ENCODE measurements at regions not wholly inside any gene's neighbourhood (a gene's known extent, or its start where the extent isn't known, plus 50 kb on each side); places are given as distances from the start of the nearest gene placed in this dataset.

DNA sequence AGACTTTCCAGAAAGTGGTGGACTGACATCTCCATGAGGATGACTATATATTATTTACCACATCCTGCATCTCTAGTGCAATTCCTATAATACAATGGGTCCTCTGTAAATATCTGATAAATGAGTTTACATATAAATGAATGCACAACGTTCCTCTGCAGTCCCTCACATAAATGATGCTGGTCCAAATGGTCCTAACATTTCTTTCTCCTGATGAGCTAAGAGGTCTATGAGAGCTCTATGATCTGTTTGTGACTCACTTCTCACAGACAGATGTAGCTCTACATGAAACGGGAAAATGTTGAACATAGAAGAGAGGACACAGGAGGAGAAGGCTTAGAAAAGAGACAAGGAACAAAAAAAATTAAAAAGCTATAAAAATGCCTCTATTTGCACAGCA is 201.2 kb upstream of the PIK3C3 start:
- H3K4me1 ChIP-seq (ENCODE audit: control insufficient read depth in 2 of 3, insufficient read depth in 2 of 3, low read depth in 1 of 3, low read length in 3 of 3) = no peaks in the 10 kb centered on the region
- H3K4me3 ChIP-seq (ENCODE audit: low read length in 3 of 3) = no peak overlapping the region
- no peak overlapping the region for H3K9ac ChIP-seq (ENCODE audit: low read length in 3 of 3)
- no peak for FAIRE-seq
- intact Hi-C loops (cut with DNase I) = no loop called here
- TF ChIP-seq, protein P1, sequence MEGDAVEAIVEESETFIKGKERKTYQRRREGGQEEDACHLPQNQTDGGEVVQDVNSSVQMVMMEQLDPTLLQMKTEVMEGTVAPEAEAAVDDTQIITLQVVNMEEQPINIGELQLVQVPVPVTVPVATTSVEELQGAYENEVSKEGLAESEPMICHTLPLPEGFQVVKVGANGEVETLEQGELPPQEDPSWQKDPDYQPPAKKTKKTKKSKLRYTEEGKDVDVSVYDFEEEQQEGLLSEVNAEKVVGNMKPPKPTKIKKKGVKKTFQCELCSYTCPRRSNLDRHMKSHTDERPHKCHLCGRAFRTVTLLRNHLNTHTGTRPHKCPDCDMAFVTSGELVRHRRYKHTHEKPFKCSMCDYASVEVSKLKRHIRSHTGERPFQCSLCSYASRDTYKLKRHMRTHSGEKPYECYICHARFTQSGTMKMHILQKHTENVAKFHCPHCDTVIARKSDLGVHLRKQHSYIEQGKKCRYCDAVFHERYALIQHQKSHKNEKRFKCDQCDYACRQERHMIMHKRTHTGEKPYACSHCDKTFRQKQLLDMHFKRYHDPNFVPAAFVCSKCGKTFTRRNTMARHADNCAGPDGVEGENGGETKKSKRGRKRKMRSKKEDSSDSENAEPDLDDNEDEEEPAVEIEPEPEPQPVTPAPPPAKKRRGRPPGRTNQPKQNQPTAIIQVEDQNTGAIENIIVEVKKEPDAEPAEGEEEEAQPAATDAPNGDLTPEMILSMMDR (IDR thresholded peaks at IDR 0.05; ENCODE audit: borderline replicate concordance, extremely low read depth, insufficient read depth) = no peak
- H3K27me3 ChIP-seq (ENCODE audit: control insufficient read depth, insufficient read depth, low read length) = no peaks in the 10 kb centered on the region
- H3K27ac ChIP-seq (ENCODE audit: low read depth in 2 of 2, low read length in 2 of 2) = no peak overlapping the region
- DNase-seq = no peak
- no peaks in the 10 kb centered on the region for H3K9me3 ChIP-seq (ENCODE audit: control insufficient read depth in 2 of 3, insufficient read depth in 1 of 3, low read length in 3 of 3)
- no peaks in the 10 kb centered on the region for H3K36me3 ChIP-seq (ENCODE audit: control insufficient read depth in 2 of 3, insufficient read depth in 3 of 3, low read length in 3 of 3)

DNA sequence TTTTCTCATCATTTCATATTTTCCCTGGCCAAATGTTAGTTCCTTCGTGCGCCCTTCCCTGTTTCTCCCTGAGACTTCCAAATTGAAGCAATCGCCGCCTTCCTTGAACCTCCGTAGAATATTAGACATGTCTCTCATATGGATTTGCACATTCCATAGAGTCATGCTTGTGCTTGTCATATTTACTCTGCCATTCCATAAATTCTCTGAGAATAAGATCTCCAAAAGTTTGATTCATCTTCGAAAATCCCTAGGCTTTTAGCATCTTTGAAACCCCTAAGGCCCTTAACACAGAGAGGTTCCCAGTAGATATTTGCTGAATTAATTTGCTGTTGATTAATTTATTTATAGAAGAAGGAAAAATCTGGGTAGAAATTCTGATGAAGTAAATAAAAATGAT is 202.2 kb upstream of the PIK3C3 start:
- no peaks in the 10 kb centered on the region for H3K9me3 ChIP-seq (ENCODE audit: control insufficient read depth in 2 of 3, insufficient read depth in 1 of 3, low read length in 3 of 3)
- intact Hi-C loops (cut with DNase I) = no loop called here

DNA sequence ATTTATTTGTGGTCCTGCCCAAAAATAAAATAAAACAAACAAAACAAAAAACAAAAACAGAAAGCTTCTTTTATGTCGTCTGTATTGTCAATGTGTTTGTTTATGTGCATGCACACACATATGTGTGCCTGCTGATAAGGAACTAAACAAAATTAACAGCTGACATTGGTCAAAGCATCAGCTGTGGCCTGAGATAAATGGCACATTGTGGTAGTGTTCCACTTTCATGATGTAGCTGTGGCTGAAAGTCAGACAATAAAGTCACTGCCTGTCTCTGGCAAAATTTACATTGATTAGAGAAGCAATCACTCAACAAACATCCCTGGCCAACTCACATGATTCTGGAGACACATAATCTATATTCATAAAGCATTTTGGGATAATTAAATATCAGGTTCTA is 203.4 kb upstream of the PIK3C3 start:
- no peaks in the 10 kb centered on the region for H3K9me3 ChIP-seq (ENCODE audit: control insufficient read depth in 2 of 3, insufficient read depth in 1 of 3, low read length in 3 of 3)
- DNase-seq (no peak), FAIRE-seq (no peak)
- H3K27ac ChIP-seq (ENCODE audit: low read depth in 2 of 2, low read length in 2 of 2) = no peak overlapping the region
- no peak overlapping the region for H3K4me3 ChIP-seq (ENCODE audit: low read length in 3 of 3)
- TF ChIP-seq, protein P1 (IDR thresholded peaks at IDR 0.05; ENCODE audit: borderline replicate concordance, extremely low read depth, insufficient read depth) = no peak
- H3K9ac ChIP-seq (ENCODE audit: low read length in 3 of 3) = no peak overlapping the region
- intact Hi-C loops (cut with DNase I) = no loop called here
- no peaks in the 10 kb centered on the region for H3K4me1 ChIP-seq (ENCODE audit: control insufficient read depth in 2 of 3, insufficient read depth in 2 of 3, low read depth in 1 of 3, low read length in 3 of 3)
- H3K27me3 ChIP-seq (ENCODE audit: control insufficient read depth, insufficient read depth, low read length) = no peaks in the 10 kb centered on the region
- H3K36me3 ChIP-seq (ENCODE audit: control insufficient read depth in 2 of 3, insufficient read depth in 3 of 3, low read length in 3 of 3) = no peaks in the 10 kb centered on the region

More for the DNA sequence above, 202.2 kb upstream of the PIK3C3 start:
- FAIRE-seq (no peak), DNase-seq (no peak)
- Histone ChIP-seq H3K4me1 (ENCODE audit: control insufficient read depth in 2 of 3, insufficient read depth in 2 of 3, low read depth in 1 of 3, low read length in 3 of 3) (no peaks in the 10 kb centered on the region), H3K9ac (ENCODE audit: low read length in 3 of 3) (no peak overlapping the region), H3K4me3 (ENCODE audit: low read length in 3 of 3) (no peak overlapping the region), H3K27me3 (ENCODE audit: control insufficient read depth, insufficient read depth, low read length) (no peaks in the 10 kb centered on the region), H3K36me3 (ENCODE audit: control insufficient read depth in 2 of 3, insufficient read depth in 3 of 3, low read length in 3 of 3) (no peaks in the 10 kb centered on the region), H3K27ac (ENCODE audit: low read depth in 2 of 2, low read length in 2 of 2) (no peak overlapping the region)
- TF ChIP-seq, protein P1 (IDR thresholded peaks at IDR 0.05; ENCODE audit: borderline replicate concordance, extremely low read depth, insufficient read depth) = no peak

DNA sequence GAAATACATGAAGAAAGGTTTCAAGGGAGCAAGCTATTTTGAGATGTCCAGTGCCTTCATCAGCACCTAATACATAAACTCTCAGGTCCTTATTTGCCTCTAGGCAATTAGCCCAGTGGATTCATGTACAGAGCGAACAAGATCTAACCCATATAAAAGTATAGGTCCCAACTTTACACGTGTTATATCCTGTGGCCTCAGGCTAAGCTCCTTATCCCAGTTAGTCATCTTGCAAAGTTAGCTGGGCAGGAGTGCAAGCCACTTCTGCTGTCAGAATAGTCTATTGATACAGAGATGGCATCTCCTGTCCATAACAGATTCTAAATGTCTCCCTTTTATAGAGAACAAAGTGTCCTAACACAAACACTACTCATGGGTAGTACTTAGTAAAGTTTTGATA is 203.9 kb upstream of the PIK3C3 start:
- H3K9ac ChIP-seq (ENCODE audit: low read length in 3 of 3) = no peak overlapping the region
- intact Hi-C loops (cut with DNase I) = no loop called here
- H3K4me1 ChIP-seq (ENCODE audit: control insufficient read depth in 2 of 3, insufficient read depth in 2 of 3, low read depth in 1 of 3, low read length in 3 of 3) = no peaks in the 10 kb centered on the region
- no peaks in the 10 kb centered on the region for H3K9me3 ChIP-seq (ENCODE audit: control insufficient read depth in 2 of 3, insufficient read depth in 1 of 3, low read length in 3 of 3)
- no peak for FAIRE-seq
- no peaks in the 10 kb centered on the region for H3K36me3 ChIP-seq (ENCODE audit: control insufficient read depth in 2 of 3, insufficient read depth in 3 of 3, low read length in 3 of 3)
- H3K27ac ChIP-seq (ENCODE audit: low read depth in 2 of 2, low read length in 2 of 2) = no peak overlapping the region
- DNase-seq = no peak
- H3K27me3 ChIP-seq (ENCODE audit: control insufficient read depth, insufficient read depth, low read length) = no peaks in the 10 kb centered on the region
- TF ChIP-seq, protein P1 (IDR thresholded peaks at IDR 0.05; ENCODE audit: borderline replicate concordance, extremely low read depth, insufficient read depth) = no peak
- no peak overlapping the region for H3K4me3 ChIP-seq (ENCODE audit: low read length in 3 of 3)
